Stomach (tissue), 8 donors: ENCODE measurements at regions not wholly inside any gene's neighbourhood (a gene's known extent, or its start where the extent isn't known, plus 50 kb on each side); places are given as distances from the start of the nearest gene placed in this dataset.

Experiments used
- DNase-seq, 2 donors: peaks; one replicate each; pipeline versions ENCODE4 v3.0.0 to v3.0.0-alpha.2; 2013 to 2019
- H3K27ac ChIP-seq, 5 donors: fragments of 200-600 bp in 4 of 5; sonication (generic) in 4 of 5; one replicate each; pipeline ENCODE4 v1.5.1; 2013 to 2019; ENCODE audit warnings: mild to moderate bottlenecking in 1 of 5, moderate library complexity in 1 of 5
- H3K27me3 ChIP-seq, 3 donors: fragments of 200-600 bp; sonication (generic); one replicate each; pipeline ENCODE4 v1.5.1; 2017 to 2019; ENCODE audit warnings: mixed run types in 1 of 3
- H3K36me3 ChIP-seq, 4 donors: fragments of 200-600 bp; sonication (generic); 1 replicate in 3 of 4; 2 replicates in 1 of 4; pipeline ENCODE4 v1.5.1; 2016 to 2019
- H3K4me1 ChIP-seq, 4 donors: fragments of 200-600 bp; sonication (generic); one replicate each; pipeline ENCODE4 v1.5.1; 2016 to 2019
- H3K4me3 ChIP-seq, 4 donors: fragments of 200-600 bp; sonication (generic) in 3 of 4; one replicate each; pipeline ENCODE4 v1.5.1; 2016 to 2019; ENCODE audit warnings: mild to moderate bottlenecking in 1 of 4
- H3K9me3 ChIP-seq, 4 donors: fragments of 200-600 bp; sonication (generic); one replicate each; pipeline ENCODE4 v1.5.1; 2016 to 2019
- EP300 ChIP-seq: sonication (generic); formaldehyde crosslinking; IDR thresholded peaks from one replicate; pipeline ENCODE4 v1.6.1; 2017; ENCODE audit warnings: antibody characterized with exemption
- POLR2A ChIP-seq, 4 donors: fragments of 450-650 bp; IDR thresholded peaks; one replicate each; pipeline ENCODE4 v1.6.1; 2016; ENCODE audit warnings: antibody characterized with exemption in 4 of 4, control low read depth in 2 of 4, mild to moderate bottlenecking in 1 of 4, moderate library complexity in 1 of 4
- POLR2AphosphoS5 ChIP-seq, 3 donors: sonication (generic); formaldehyde crosslinking; IDR thresholded peaks; one replicate each; pipeline ENCODE4 v1.6.1; 2016; ENCODE audit warnings: antibody characterized with exemption in 3 of 3
- WGBS, 5 donors: extraction: QIAGEN DNeasy Blood & Tissue Kit in 3 of 5; methylation state at CpG; one replicate each; pipeline versions ENCODE4 v1.1.5 to v1.1.7; 2013 to 2018; 5-methylcytosine and 5-hydroxymethylcytosine counted together
- intact Hi-C: fragments of 100-400 bp; cut with DNase I; formaldehyde crosslinking; loops from one replicate; pipeline ENCODE4 v1.15.1; 2023; ENCODE audit warnings: low total_unique reads
- TF ChIP-seq, protein P1 (sequence below), 7 experiments: fragments of 450-650 bp in 4 of 7; fragments of 200-600 bp in 3 of 7; sonication (generic) in 3 of 7; IDR thresholded peaks; one replicate each; pipeline ENCODE4 v1.5.1; 2016 to 2019; ENCODE audit warnings: antibody characterized with exemption in 7 of 7, control low read depth in 2 of 7, mild to moderate bottlenecking in 1 of 7
- donor health status: healthy with polysubstance abuse.
- donor health status: Bipolar disorder and iron deficiency.
- donor health status: healthy.

DNA sequence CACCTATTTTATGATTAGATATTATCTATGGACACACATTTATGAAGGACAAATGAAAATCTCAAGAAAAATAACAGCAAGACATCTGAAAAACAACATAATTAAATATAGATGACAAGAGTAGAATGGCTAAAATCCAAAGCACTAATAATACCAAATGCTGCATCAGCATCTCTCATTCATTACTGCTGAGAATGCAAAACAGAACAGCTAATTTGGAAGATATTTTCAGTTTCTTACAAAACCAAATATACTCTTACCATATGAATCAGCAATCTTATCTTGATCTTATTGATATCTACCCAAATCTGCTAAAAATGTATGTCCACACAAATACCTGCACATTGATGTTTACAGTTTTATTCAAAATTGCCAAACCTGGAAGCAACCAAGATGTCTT is 829.1 kb upstream of the MIR17HG start:
- DNase-seq = no peak
- no peak overlapping the region for H3K4me3 ChIP-seq
- intact Hi-C loops = no loop called here
- no peaks in the 10 kb centered on the region for H3K36me3 ChIP-seq
- no peak for TF ChIP-seq EP300
- TF ChIP-seq POLR2A (IDR thresholded peaks at IDR 0.05) = no peak
- TF ChIP-seq, protein P1, sequence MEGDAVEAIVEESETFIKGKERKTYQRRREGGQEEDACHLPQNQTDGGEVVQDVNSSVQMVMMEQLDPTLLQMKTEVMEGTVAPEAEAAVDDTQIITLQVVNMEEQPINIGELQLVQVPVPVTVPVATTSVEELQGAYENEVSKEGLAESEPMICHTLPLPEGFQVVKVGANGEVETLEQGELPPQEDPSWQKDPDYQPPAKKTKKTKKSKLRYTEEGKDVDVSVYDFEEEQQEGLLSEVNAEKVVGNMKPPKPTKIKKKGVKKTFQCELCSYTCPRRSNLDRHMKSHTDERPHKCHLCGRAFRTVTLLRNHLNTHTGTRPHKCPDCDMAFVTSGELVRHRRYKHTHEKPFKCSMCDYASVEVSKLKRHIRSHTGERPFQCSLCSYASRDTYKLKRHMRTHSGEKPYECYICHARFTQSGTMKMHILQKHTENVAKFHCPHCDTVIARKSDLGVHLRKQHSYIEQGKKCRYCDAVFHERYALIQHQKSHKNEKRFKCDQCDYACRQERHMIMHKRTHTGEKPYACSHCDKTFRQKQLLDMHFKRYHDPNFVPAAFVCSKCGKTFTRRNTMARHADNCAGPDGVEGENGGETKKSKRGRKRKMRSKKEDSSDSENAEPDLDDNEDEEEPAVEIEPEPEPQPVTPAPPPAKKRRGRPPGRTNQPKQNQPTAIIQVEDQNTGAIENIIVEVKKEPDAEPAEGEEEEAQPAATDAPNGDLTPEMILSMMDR (IDR thresholded peaks at IDR 0.05) = no peak
- TF ChIP-seq POLR2AphosphoS5 (IDR thresholded peaks at IDR 0.05) = no peak
- no peaks in the 10 kb centered on the region for H3K27me3 ChIP-seq
- peaks cover 0 to 32% (median 9%) of the 10 kb centered on the region in 4 donors for H3K9me3 ChIP-seq
- H3K27ac ChIP-seq = no peak overlapping the region
- H3K4me1 ChIP-seq = no peaks in the 10 kb centered on the region

DNA sequence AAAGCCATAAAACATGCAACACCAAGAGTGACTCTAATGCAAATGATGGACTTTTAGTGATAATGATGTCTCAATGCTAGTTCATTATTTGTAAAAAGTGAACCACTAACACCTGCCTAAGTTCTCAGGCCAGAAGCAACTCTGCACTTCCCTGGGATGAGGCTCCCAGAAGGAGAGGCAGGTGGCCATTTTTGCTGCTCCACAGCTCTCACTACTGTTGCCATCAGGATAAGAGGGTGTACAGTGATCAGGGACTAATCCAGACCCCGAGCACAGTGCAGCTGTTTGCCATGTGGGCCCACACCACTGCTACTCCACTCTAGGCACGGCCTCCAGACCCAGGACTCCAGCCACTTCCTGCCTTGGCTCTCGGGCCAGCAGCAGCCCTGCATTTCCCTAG is 828.3 kb upstream of the MIR17HG start:
- no peaks in the 10 kb centered on the region for H3K36me3 ChIP-seq
- no peak overlapping the region for H3K27ac ChIP-seq
- peaks cover 0 to 32% (median 9%) of the 10 kb centered on the region in 4 donors for H3K9me3 ChIP-seq
- H3K4me1 ChIP-seq = no peaks in the 10 kb centered on the region
- 29 to 67% (median 33%) methylated on average over 2 to 3 of the region's 3 CpGs for WGBS, 5 donors
- H3K4me3 ChIP-seq = no peak overlapping the region
- H3K27me3 ChIP-seq = no peaks in the 10 kb centered on the region
- DNase-seq = no peak
- TF ChIP-seq POLR2A (IDR thresholded peaks at IDR 0.05) (no peak), POLR2AphosphoS5 (IDR thresholded peaks at IDR 0.05) (no peak)
- TF ChIP-seq, protein P1 (IDR thresholded peaks at IDR 0.05) = no peak
- intact Hi-C loops = no loop called here

DNA sequence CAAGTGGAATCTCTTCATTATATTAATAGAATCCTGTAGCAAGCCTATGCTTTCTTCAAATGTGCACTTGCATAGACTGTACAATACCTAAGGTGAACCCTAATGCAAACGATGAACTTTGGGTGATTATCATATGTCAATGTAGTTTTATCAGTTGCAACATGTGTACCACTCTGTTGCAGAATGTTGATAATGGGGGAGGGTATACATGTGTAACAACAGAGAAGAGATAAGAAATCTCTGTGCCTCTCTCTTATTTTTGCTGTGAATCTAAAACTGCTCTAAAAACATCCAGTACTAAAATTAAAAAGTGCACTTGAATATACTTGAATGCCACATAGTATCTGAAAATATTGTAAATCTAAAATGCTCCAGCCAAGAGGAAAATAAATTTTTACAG is 820.8 kb upstream of the MIR17HG start:
- no peaks in the 10 kb centered on the region for H3K36me3 ChIP-seq
- H3K27me3 ChIP-seq = no peaks in the 10 kb centered on the region
- DNase-seq = no peak
- intact Hi-C loops = no loop called here
- H3K4me3 ChIP-seq = no peak overlapping the region
- TF ChIP-seq, protein P1 (IDR thresholded peaks at IDR 0.05) = no peak
- H3K9me3 ChIP-seq = peaks cover 0 to 10% (median 2%) of the 10 kb centered on the region in 4 donors
- H3K4me1 ChIP-seq = no peaks in the 10 kb centered on the region
- WGBS, 5 donors = 5 to 26% (median 14%) methylated on average over 1 of the region's 1 CpG
- H3K27ac ChIP-seq = no peak overlapping the region

DNA sequence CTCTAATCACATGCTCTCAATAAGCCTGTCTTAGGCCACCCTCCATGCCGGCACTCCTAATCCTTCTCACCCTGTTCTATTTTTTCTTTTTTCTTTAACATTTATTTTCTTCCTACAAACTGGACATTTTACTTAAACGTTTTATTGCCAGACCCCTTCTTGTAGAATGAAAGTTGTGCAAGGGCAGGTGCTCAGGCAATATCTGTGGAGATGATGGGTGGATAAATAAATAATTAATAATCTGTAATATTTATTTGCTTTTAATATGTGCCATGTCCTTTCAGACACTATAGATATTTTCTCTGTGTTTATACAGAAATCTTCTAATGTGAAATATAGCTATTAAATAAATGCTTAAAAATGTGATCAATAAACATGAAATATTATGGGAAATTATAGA is 815.7 kb upstream of the MIR17HG start:
- TF ChIP-seq EP300 (no peak), POLR2AphosphoS5 (IDR thresholded peaks at IDR 0.05) (no peak), POLR2A (IDR thresholded peaks at IDR 0.05) (no peak)
- TF ChIP-seq, protein P1 (IDR thresholded peaks at IDR 0.05) = no peak
- Histone ChIP-seq H3K4me3 (no peak overlapping the region), H3K9me3 (no peaks in the 10 kb centered on the region), H3K27ac (no peak overlapping the region), H3K4me1 (no peaks in the 10 kb centered on the region), H3K36me3 (no peaks in the 10 kb centered on the region), H3K27me3 (no peaks in the 10 kb centered on the region)
- intact Hi-C loops = no loop called here
- 60 to 77% (median 67%) methylated on average over 2 of the region's 2 CpGs for WGBS, 5 donors
- no peak for DNase-seq
